ENCODE measurements at regions not wholly inside any gene's neighbourhood (a gene's known extent, or its start where the extent isn't known, plus 50 kb on each side); places are given as distances from the start of the nearest gene placed in this dataset.
A peak's percentile ranks its signal among the peaks of the same experiment; 100 is the strongest.

DNA sequence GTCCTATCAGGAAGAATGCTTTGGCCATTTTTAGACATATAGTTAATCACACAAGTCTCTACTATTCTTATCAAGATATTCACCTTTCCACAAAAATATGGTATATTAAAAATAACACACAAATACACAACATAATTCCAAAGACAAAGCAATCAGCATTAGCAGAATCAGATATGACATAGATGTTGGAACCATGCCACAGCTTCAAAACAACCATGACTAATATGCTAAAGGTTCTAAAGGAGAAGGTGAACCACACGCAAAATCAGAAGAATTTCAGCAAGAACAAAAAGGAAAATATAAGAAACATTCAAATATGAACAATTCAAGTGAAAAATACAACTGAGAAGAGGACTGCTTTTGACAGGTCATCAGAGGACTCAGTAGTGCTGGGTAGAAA is 670.2 kb upstream of the SORCS1 start:
- TF ChIP-seq RAD21 (IDR thresholded peaks at IDR 0.05; ENCODE audit: low read depth) (no peak), YY1 (IDR thresholded peaks at IDR 0.05; ENCODE audit: low read depth) (no peak), EP300 (IDR thresholded peaks at IDR 0.05; ENCODE audit: borderline replicate concordance) (no peak), FOXM1 (IDR thresholded peaks at IDR 0.05; ENCODE audit: borderline replicate concordance, low read depth) (no peak)

DNA sequence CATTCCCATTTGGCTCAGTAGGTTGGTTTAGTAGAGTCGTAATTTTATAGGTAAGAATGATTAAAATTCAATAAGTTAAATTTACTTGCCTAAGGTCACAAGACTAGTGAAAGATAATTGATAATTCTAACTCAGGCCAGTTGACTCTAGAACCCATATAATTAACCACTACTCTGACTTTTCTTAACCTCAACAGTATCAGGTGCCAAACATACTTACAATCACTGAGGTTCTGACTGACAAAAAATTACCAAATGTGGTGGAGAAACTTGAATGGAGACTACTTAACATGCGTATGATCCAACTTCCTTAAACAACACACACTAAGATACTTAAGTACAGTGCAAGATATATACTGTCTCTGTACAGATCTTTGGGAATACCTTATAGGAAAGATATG is 667.3 kb upstream of the SORCS1 start:
- TF ChIP-seq YY1 (IDR thresholded peaks at IDR 0.05; ENCODE audit: low read depth) = no peak
- TF ChIP-seq TAF1 (IDR thresholded peaks at IDR 0.05; ENCODE audit: low read depth) = no peak
- TF ChIP-seq, protein P1, sequence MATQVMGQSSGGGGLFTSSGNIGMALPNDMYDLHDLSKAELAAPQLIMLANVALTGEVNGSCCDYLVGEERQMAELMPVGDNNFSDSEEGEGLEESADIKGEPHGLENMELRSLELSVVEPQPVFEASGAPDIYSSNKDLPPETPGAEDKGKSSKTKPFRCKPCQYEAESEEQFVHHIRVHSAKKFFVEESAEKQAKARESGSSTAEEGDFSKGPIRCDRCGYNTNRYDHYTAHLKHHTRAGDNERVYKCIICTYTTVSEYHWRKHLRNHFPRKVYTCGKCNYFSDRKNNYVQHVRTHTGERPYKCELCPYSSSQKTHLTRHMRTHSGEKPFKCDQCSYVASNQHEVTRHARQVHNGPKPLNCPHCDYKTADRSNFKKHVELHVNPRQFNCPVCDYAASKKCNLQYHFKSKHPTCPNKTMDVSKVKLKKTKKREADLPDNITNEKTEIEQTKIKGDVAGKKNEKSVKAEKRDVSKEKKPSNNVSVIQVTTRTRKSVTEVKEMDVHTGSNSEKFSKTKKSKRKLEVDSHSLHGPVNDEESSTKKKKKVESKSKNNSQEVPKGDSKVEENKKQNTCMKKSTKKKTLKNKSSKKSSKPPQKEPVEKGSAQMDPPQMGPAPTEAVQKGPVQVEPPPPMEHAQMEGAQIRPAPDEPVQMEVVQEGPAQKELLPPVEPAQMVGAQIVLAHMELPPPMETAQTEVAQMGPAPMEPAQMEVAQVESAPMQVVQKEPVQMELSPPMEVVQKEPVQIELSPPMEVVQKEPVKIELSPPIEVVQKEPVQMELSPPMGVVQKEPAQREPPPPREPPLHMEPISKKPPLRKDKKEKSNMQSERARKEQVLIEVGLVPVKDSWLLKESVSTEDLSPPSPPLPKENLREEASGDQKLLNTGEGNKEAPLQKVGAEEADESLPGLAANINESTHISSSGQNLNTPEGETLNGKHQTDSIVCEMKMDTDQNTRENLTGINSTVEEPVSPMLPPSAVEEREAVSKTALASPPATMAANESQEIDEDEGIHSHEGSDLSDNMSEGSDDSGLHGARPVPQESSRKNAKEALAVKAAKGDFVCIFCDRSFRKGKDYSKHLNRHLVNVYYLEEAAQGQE (IDR thresholded peaks at IDR 0.05; ENCODE audit: low read depth) = no peak
- no peak for TF ChIP-seq RAD21 (IDR thresholded peaks at IDR 0.05; ENCODE audit: low read depth)
- no peak for TF ChIP-seq CREB1 (IDR thresholded peaks at IDR 0.05; ENCODE audit: low read depth)
- no peak for TF ChIP-seq CEBPB (IDR thresholded peaks at IDR 0.05)
- TF ChIP-seq TCF12 (IDR thresholded peaks at IDR 0.05; ENCODE audit: low read depth) = no peak
- no peak for TF ChIP-seq ZBTB7A (IDR thresholded peaks at IDR 0.05; ENCODE audit: low read depth)
- TF ChIP-seq EGR1 (IDR thresholded peaks at IDR 0.05) = no peak
- TF ChIP-seq, protein P2, sequence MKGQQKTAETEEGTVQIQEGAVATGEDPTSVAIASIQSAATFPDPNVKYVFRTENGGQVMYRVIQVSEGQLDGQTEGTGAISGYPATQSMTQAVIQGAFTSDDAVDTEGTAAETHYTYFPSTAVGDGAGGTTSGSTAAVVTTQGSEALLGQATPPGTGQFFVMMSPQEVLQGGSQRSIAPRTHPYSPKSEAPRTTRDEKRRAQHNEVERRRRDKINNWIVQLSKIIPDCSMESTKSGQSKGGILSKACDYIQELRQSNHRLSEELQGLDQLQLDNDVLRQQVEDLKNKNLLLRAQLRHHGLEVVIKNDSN (IDR thresholded peaks at IDR 0.05) = no peak
- TF ChIP-seq, protein P3, sequence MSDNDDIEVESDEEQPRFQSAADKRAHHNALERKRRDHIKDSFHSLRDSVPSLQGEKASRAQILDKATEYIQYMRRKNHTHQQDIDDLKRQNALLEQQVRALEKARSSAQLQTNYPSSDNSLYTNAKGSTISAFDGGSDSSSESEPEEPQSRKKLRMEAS (IDR thresholded peaks at IDR 0.05) = no peak
- no peak for TF ChIP-seq NFIC (IDR thresholded peaks at IDR 0.05)
- no peak for TF ChIP-seq FOXM1 (IDR thresholded peaks at IDR 0.05; ENCODE audit: borderline replicate concordance, low read depth)
- TF ChIP-seq TEAD4 (IDR thresholded peaks at IDR 0.05) = no peak
- TF ChIP-seq EP300 (IDR thresholded peaks at IDR 0.05; ENCODE audit: borderline replicate concordance) = no peak

DNA sequence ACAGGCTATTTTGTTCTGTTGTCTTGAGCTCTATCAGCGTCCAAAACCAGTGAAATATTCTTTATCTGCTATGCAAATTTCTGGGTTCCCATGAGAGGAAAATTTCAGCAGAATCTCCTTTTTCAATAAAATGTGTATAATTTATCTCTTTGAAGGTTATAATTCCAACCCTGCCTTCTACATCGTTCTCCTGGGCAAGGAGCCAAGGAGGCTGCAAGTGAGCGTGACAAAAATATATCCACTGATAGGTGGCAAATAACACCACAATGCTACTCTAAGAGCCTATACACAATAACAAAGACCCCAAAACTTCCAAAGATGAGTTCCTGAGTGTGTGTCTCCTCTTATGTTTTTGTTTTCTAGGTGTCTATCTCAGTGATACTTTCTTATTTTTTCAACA is 664.7 kb upstream of the SORCS1 start:
- no peak for TF ChIP-seq ZBTB7A (IDR thresholded peaks at IDR 0.05; ENCODE audit: low read depth)
- TF ChIP-seq YY1 (IDR thresholded peaks at IDR 0.05; ENCODE audit: low read depth) = no peak
- no peak for TF ChIP-seq NFIC (IDR thresholded peaks at IDR 0.05)
- TF ChIP-seq, protein P3 (IDR thresholded peaks at IDR 0.05) = no peak
- no peak for TF ChIP-seq FOXM1 (IDR thresholded peaks at IDR 0.05; ENCODE audit: borderline replicate concordance, low read depth)
- TF ChIP-seq CREB1 (IDR thresholded peaks at IDR 0.05; ENCODE audit: low read depth) = no peak
- no peak for TF ChIP-seq TEAD4 (IDR thresholded peaks at IDR 0.05)
- TF ChIP-seq EGR1 (IDR thresholded peaks at IDR 0.05) = no peak
- TF ChIP-seq RAD21 (IDR thresholded peaks at IDR 0.05; ENCODE audit: low read depth) = no peak
- TF ChIP-seq CEBPB (IDR thresholded peaks at IDR 0.05) = no peak

DNA sequence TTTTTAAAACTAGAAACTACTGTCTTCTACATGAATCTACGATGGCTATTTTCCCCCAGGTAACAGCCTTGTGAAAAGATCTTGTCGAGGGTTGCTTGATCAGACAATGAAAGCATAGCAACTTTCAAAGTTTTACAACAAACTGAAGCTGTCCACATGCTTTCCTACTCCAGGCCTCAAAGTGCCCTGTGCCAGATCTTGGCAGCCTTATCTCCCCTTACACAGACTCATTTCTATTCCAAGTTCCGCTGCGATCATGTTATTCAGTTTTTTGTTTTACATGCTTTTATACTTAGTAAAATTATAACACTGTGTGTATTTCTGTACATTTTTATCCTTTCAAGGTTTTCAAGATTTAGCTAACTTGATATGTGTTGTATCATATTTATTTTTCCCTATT is 661.7 kb upstream of the SORCS1 start:
- TF ChIP-seq TEAD4 (IDR thresholded peaks at IDR 0.05) (no peak), CEBPB (IDR thresholded peaks at IDR 0.05) (no peak), RAD21 (IDR thresholded peaks at IDR 0.05; ENCODE audit: low read depth) (no peak), EGR1 (IDR thresholded peaks at IDR 0.05) (no peak), FOXM1 (IDR thresholded peaks at IDR 0.05; ENCODE audit: borderline replicate concordance, low read depth) (no peak), EP300 (IDR thresholded peaks at IDR 0.05; ENCODE audit: borderline replicate concordance) (no peak), TAF1 (IDR thresholded peaks at IDR 0.05; ENCODE audit: low read depth) (no peak), TCF12 (IDR thresholded peaks at IDR 0.05; ENCODE audit: low read depth) (no peak)
- TF ChIP-seq, protein P2 (IDR thresholded peaks at IDR 0.05) = no peak
- TF ChIP-seq, protein P3 (IDR thresholded peaks at IDR 0.05) = no peak

DNA sequence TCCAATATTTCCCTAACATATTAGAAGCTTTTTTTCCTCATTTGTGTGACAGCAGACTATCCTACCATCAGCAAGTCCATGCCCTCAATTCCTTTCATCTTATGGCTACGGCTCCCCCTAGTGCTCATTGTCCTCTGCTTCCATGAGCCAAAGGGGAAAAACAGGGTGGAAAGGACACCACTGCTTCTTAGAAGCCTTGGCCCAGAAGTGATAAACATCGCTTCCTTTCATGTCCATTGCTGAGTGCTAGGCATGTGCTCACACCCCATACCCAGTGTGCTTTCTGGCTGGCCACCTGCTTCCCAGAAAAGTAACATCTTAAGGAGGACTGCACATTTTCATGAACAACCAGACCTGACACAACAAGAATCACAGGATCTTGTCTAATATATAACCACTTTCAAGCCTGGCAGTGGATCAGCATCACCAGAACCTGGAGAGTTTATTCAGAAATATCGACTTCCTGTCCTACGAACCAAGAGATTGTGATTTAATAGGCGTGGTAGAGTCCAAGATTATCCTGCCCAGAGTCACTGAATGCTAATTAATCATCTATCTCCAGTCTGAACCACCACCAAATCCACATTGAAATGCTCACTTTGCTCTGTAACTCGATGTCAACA is 650.5 kb upstream of the SORCS1 start:
- peak; percentile 54 for TF ChIP-seq RAD21 (IDR thresholded peaks at IDR 0.05; ENCODE audit: low read depth)
- no peak for TF ChIP-seq TAF1 (IDR thresholded peaks at IDR 0.05; ENCODE audit: low read depth)
- no peak for TF ChIP-seq TEAD4 (IDR thresholded peaks at IDR 0.05)
- TF ChIP-seq EP300 (IDR thresholded peaks at IDR 0.05; ENCODE audit: borderline replicate concordance) = no peak
- no peak for TF ChIP-seq CEBPB (IDR thresholded peaks at IDR 0.05)
- TF ChIP-seq, protein P2 (IDR thresholded peaks at IDR 0.05) = no peak
- TF ChIP-seq TCF12 (IDR thresholded peaks at IDR 0.05; ENCODE audit: low read depth) = no peak

DNA sequence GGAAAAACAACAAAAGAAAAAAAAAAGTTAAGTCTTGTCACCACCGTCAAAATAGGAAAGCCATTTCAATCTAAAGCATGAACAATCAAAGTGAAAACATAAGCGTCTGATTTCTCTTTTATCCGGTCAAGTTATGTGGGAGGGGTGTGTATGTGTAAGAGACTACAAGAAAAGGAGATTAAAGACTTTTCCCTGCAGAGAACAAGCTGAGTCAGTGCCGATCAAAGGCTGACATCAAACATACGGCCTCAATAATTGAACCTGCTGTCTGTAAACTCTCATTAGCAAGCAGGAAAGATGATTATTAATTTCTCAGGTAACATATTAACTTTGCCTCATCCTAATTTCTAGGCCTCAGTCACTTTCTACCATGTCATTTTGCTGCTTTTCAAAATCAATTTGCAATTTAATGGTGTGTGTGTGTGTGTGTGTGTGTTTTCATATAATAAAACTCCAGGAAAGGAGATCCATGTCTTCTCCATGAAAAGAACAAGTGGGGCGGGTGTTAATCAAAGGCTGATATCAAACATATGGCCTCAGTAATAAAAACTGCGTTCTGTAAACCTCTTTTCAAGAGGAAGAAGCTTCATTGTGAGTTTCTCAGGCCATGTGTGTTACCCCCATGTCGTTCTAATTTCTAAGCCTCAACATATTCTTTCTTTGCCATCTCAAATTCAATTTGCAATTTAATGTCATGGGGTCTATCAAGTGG is 649.1 kb upstream of the SORCS1 start:
- TF ChIP-seq TEAD4 (IDR thresholded peaks at IDR 0.05) (no peak), EP300 (IDR thresholded peaks at IDR 0.05; ENCODE audit: borderline replicate concordance) (no peak), CEBPB (IDR thresholded peaks at IDR 0.05) (no peak), EGR1 (IDR thresholded peaks at IDR 0.05) (no peak), NFIC (IDR thresholded peaks at IDR 0.05) (no peak), CREB1 (IDR thresholded peaks at IDR 0.05; ENCODE audit: low read depth) (no peak), YY1 (IDR thresholded peaks at IDR 0.05; ENCODE audit: low read depth) (no peak), RAD21 (IDR thresholded peaks at IDR 0.05; ENCODE audit: low read depth) (no peak)
- TF ChIP-seq, protein P2 (IDR thresholded peaks at IDR 0.05) = no peak

Data from Ishikawa (cell line).